Fibroblast of lung (primary cell): ENCODE measurements at regions not wholly inside any gene's neighbourhood (a gene's known extent, or its start where the extent isn't known, plus 50 kb on each side); places are given as distances from the start of the nearest gene placed in this dataset.
"Not testable (repeated sequence)": the region's sequence is repeated elsewhere in the genome, so short reads cannot be mapped to it uniquely, and the experiment has no call there.

Source experiments
- DNase-seq, 2 donors: peaks; one replicate each; pipeline versions ENCODE4 v3.0.0 to v3.0.0-alpha.2; 2010; ENCODE audit warnings: low read depth in 2 of 2
- H2AFZ ChIP-seq: 2 replicates; pipeline ENCODE4 v1.5.1; 2012; ENCODE audit warnings: low read length, control low read depth, inconsistent platforms
- H3K27ac ChIP-seq: 2 replicates; pipeline ENCODE4 v1.5.1; 2011; ENCODE audit warnings: low read length, control low read depth; ENCODE audit not compliant: insufficient read depth
- H3K27me3 ChIP-seq: 2 replicates; pipeline ENCODE4 v1.5.1; 2011; ENCODE audit warnings: mild to moderate bottlenecking, low read length; ENCODE audit not compliant: control insufficient read depth, insufficient read depth
- H3K36me3 ChIP-seq: 2 replicates; pipeline ENCODE4 v1.5.1; 2011; ENCODE audit warnings: low read length; ENCODE audit not compliant: control insufficient read depth, insufficient read depth
- H3K4me1 ChIP-seq: 2 replicates; pipeline ENCODE4 v1.5.1; 2011; ENCODE audit warnings: low read length; ENCODE audit not compliant: control insufficient read depth, insufficient read depth; ENCODE audit errors: extremely low read depth
- H3K4me2 ChIP-seq: 2 replicates; pipeline ENCODE4 v1.5.1; 2011; ENCODE audit warnings: low read length, control low read depth; ENCODE audit not compliant: insufficient read depth; ENCODE audit errors: extremely low read depth
- H3K4me3 ChIP-seq, 4 experiments: fragments of 200-600 bp in 1 of 4; sonication (generic) in 1 of 4; replicated peaks in 1 of 4; 2 replicates each; pipeline ENCODE4 v1.5.1; 2011 to 2016; ENCODE audit warnings: low read length in 4 of 4, low read depth in 3 of 4, mild to moderate bottlenecking in 3 of 4, control low read depth in 2 of 4, inconsistent platforms in 1 of 4, mixed read lengths in 1 of 4; ENCODE audit not compliant: insufficient read depth in 1 of 4; ENCODE audit errors: control extremely low read depth in 1 of 4
- H3K79me2 ChIP-seq: 2 replicates; pipeline ENCODE4 v1.5.1; 2012; ENCODE audit warnings: mild to moderate bottlenecking, low read length, inconsistent platforms; ENCODE audit not compliant: control insufficient read depth, insufficient read depth
- H3K9ac ChIP-seq: 2 replicates; pipeline ENCODE4 v1.5.1; 2011; ENCODE audit warnings: mild to moderate bottlenecking, low read length, control low read depth; ENCODE audit not compliant: insufficient read depth
- H3K9me3 ChIP-seq: 2 replicates; pipeline ENCODE4 v1.5.1; 2012; ENCODE audit warnings: low read depth, low read length; ENCODE audit not compliant: control insufficient read depth, insufficient read depth
- H4K20me1 ChIP-seq: 2 replicates; pipeline ENCODE4 v1.5.1; 2011; ENCODE audit warnings: low read length; ENCODE audit not compliant: control insufficient read depth, insufficient read depth; ENCODE audit errors: extremely low read depth
- CTCF ChIP-seq, 2 donors: IDR thresholded peaks in 1 of 2; conservative IDR thresholded peaks in 1 of 2; 1 replicate in 1 of 2; 2 replicates in 1 of 2; pipeline ENCODE4 v1.5.1; 2011 to 2012; ENCODE audit warnings: low read length in 2 of 2, control low read depth in 1 of 2, inconsistent platforms in 1 of 2, low read depth in 1 of 2, mild to moderate bottlenecking in 1 of 2
- EZH2 ChIP-seq: IDR thresholded peaks from 2 replicates; pipeline ENCODE4 v1.5.1; 2012; ENCODE audit warnings: low read length, control low read depth, mild to moderate bottlenecking; ENCODE audit errors: missing control alignments

GRCh38 chr2:57210855-57211254 is 835.8 kb upstream of the VRK2 start:
- TF ChIP-seq EZH2 (no peak), CTCF (conservative IDR thresholded peaks at IDR 0.05 in 1 of 2, IDR thresholded peaks at IDR 0.05 in 1 of 2; ENCODE audit: low read depth in 1 of 2, low read length in 2 of 2) (no peak)
- no peaks in the 10 kb centered on the region for H3K9me3 ChIP-seq
- no peaks in the 10 kb centered on the region for H3K36me3 ChIP-seq
- no peak overlapping the region for H2AFZ ChIP-seq
- H4K20me1 ChIP-seq, result no peaks in the 10 kb centered on the region
- H3K27ac ChIP-seq, result no peak overlapping the region
- H3K4me1 ChIP-seq, result no peaks in the 10 kb centered on the region
- H3K9ac ChIP-seq, result no peak overlapping the region
- no peaks in the 10 kb centered on the region for H3K79me2 ChIP-seq
- H3K4me3 ChIP-seq, result no peak overlapping the region
- no peak for DNase-seq
- no peak overlapping the region for H3K4me2 ChIP-seq
- H3K27me3 ChIP-seq, result no peaks in the 10 kb centered on the region

DNA sequence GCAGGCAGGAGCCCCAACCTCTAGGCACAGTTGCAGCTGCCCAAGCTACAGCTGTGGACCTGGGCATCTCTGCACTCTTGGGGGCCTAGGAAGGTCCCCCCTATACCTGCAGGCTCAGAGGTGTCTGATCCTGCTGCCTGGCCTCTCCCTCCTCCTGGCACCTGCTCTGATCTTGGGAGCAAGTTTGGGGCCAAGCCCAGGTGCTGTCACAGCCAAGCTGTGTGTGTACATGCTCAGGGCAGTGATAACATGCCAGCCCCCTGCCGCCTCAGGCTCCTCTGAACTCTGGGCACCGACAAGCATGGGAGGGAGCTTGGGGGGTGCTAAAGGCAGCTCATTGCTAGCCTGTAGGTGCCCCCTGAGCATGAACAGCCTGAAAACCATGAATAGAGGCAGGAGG is 829.6 kb upstream of the VRK2 start:
- H3K4me2 ChIP-seq, result no peak overlapping the region
- no peak overlapping the region for H3K9ac ChIP-seq
- no peak for DNase-seq
- H3K36me3 ChIP-seq, result no peaks in the 10 kb centered on the region
- no peaks in the 10 kb centered on the region for H3K27me3 ChIP-seq
- H3K4me1 ChIP-seq, result no peaks in the 10 kb centered on the region
- H2AFZ ChIP-seq, result no peak overlapping the region
- H3K9me3 ChIP-seq, result no peaks in the 10 kb centered on the region
- no peaks in the 10 kb centered on the region for H4K20me1 ChIP-seq
- no peak overlapping the region for H3K4me3 ChIP-seq
- H3K27ac ChIP-seq, result no peak overlapping the region
- no peaks in the 10 kb centered on the region for H3K79me2 ChIP-seq
- TF ChIP-seq CTCF (conservative IDR thresholded peaks at IDR 0.05 in 1 of 2, IDR thresholded peaks at IDR 0.05 in 1 of 2; ENCODE audit: low read depth in 1 of 2, low read length in 2 of 2) (no peak), EZH2 (no peak)

GRCh38 chr2:57218206-57218605 is 828.4 kb upstream of the VRK2 start:
- DNase-seq, result no peak
- H2AFZ ChIP-seq, result no peak overlapping the region
- H3K4me1 ChIP-seq, result no peaks in the 10 kb centered on the region
- no peak overlapping the region for H3K4me2 ChIP-seq
- no peaks in the 10 kb centered on the region for H3K36me3 ChIP-seq
- H3K27me3 ChIP-seq, result no peaks in the 10 kb centered on the region
- H4K20me1 ChIP-seq, result no peaks in the 10 kb centered on the region
- no peak overlapping the region for H3K27ac ChIP-seq
- TF ChIP-seq EZH2, result no peak
- no peak for TF ChIP-seq CTCF (conservative IDR thresholded peaks at IDR 0.05 in 1 of 2, IDR thresholded peaks at IDR 0.05 in 1 of 2; ENCODE audit: low read depth in 1 of 2, low read length in 2 of 2)
- no peaks in the 10 kb centered on the region for H3K79me2 ChIP-seq
- no peak overlapping the region for H3K4me3 ChIP-seq
- no peaks in the 10 kb centered on the region for H3K9me3 ChIP-seq
- H3K9ac ChIP-seq, result no peak overlapping the region

- not testable (repeated sequence) for H3K4me2 ChIP-seq, H3K4me3 ChIP-seq, H3K4me1 ChIP-seq, H3K79me2 ChIP-seq, H4K20me1 ChIP-seq, DNase-seq, H3K9me3 ChIP-seq, H2AFZ ChIP-seq, H3K27me3 ChIP-seq, H3K9ac ChIP-seq, H3K27ac ChIP-seq, H3K36me3 ChIP-seq
Observed at GRCh38 chr2:57229706-57230105, 816.9 kb upstream of the VRK2 start.

- not testable (repeated sequence) for H3K79me2 ChIP-seq, DNase-seq, H3K36me3 ChIP-seq, H3K4me3 ChIP-seq, H3K4me1 ChIP-seq, H2AFZ ChIP-seq, H3K27me3 ChIP-seq, H3K9ac ChIP-seq, H3K9me3 ChIP-seq, H3K4me2 ChIP-seq, H4K20me1 ChIP-seq, H3K27ac ChIP-seq
Observed at GRCh38 chr2:57232341-57232740, 814.3 kb upstream of the VRK2 start.
